ENCODE measurements at regions not wholly inside any gene's neighbourhood (a gene's known extent, or its start where the extent isn't known, plus 50 kb on each side); places are given as distances from the start of the nearest gene placed in this dataset.
A peak's percentile ranks its signal among the peaks of the same experiment; 100 is the strongest.

DNA sequence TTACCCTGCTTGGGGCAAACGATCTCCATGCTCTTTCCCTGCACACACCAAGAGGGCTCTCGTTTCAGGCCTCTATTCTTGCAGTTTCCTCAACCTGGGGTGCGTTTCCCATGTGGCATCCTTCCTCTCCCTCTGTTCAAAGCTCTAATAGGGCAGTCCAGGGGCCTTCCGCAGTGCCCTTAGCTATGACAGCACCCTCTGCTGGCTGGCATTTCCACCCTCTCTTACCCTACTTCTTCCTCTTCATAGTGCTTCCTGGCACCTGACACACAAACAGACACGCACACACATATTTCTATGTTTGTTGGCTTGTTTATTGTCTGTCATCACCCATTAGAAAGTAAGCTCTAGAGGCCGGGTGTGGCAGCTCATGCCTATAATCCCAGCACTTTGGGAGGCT is 294.0 kb downstream of the CLIC5 start:
- 90% methylated on average over 6 of the region's 6 CpGs for WGBS
- Histone ChIP-seq H3K36me3 (ENCODE audit: control insufficient read depth in 2 of 2, insufficient read depth in 2 of 2, low read length in 1 of 2) (no peaks in the 10 kb centered on the region), H3K27me3 (ENCODE audit: control insufficient read depth in 2 of 2, insufficient read depth in 1 of 2, low read length in 1 of 2) (no peaks in the 10 kb centered on the region), H3K9me3 (ENCODE audit: control insufficient read depth in 2 of 2, insufficient read depth in 1 of 2, low read length in 1 of 2) (no peaks in the 10 kb centered on the region), H3K4me3 (ENCODE audit: low read length in 2 of 2) (no peak overlapping the region), H3K4me1 (ENCODE audit: control insufficient read depth in 2 of 2, insufficient read depth in 2 of 2, low read length in 2 of 2) (no peaks in the 10 kb centered on the region), H3K27ac (ENCODE audit: low read depth in 1 of 2, low read length in 1 of 2) (no peak overlapping the region)
- no peak for DNase-seq (ENCODE audit: low read depth in 6 of 9, low spot score in 9 of 9)

DNA sequence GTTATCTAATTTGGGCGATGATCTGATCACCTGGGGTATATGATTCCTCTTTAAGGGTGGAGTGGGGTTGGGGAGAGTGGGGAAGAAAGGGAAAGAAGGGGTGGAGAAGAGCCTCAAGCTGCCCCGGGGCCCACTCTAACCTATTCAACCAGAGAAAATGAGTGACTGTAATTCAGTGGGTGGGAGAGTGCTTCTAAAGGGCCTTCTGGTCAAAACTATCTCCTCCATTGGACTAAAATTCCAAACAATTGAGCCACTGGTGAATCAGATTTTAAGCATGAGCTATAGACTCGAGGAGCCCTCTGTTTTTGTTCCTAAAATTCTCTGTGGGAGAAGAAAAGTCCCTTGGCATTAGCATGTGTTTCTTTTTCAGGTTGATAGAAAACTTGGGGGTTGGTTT is 296.8 kb downstream of the CLIC5 start:
- no peak overlapping the region for H3K4me3 ChIP-seq (ENCODE audit: low read length in 2 of 2)
- H3K4me1 ChIP-seq (ENCODE audit: control insufficient read depth in 2 of 2, insufficient read depth in 2 of 2, low read length in 2 of 2): peaks cover 0 to 9% of the 10 kb centered on the region in 2 donors
- no peaks in the 10 kb centered on the region for H3K36me3 ChIP-seq (ENCODE audit: control insufficient read depth in 2 of 2, insufficient read depth in 2 of 2, low read length in 1 of 2)
- no peak for DNase-seq (ENCODE audit: low read depth in 6 of 9, low spot score in 9 of 9)
- no peaks in the 10 kb centered on the region for H3K9me3 ChIP-seq (ENCODE audit: control insufficient read depth in 2 of 2, insufficient read depth in 1 of 2, low read length in 1 of 2)
- no peak overlapping the region for H3K27ac ChIP-seq (ENCODE audit: low read depth in 1 of 2, low read length in 1 of 2)
- no peaks in the 10 kb centered on the region for H3K27me3 ChIP-seq (ENCODE audit: control insufficient read depth in 2 of 2, insufficient read depth in 1 of 2, low read length in 1 of 2)
- 93% methylated on average over 3 of the region's 3 CpGs for WGBS

DNA sequence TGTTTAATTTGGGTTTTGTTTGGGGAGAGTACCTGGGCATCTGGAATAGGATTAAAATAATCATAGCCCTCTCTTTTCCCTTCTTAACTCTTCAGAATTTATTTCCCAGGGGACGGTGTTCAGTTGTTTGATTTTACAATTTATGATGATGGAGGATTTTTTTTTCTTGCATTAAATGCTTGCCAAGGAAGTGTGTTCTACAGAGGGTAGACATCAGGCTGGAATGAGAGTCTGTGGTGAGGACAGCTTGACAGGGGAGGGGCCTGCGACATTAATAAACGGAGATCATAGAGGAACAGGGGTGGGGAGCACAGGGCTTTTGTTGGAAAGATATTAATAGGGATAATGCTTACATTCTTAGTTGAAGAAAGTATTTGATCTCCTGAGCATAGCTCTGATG is 297.5 kb downstream of the CLIC5 start:
- H3K4me3 ChIP-seq (ENCODE audit: low read length in 2 of 2): no peak overlapping the region
- H3K36me3 ChIP-seq (ENCODE audit: control insufficient read depth in 2 of 2, insufficient read depth in 2 of 2, low read length in 1 of 2): no peaks in the 10 kb centered on the region
- no peak overlapping the region for H3K27ac ChIP-seq (ENCODE audit: low read depth in 1 of 2, low read length in 1 of 2)
- no peaks in the 10 kb centered on the region for H3K9me3 ChIP-seq (ENCODE audit: control insufficient read depth in 2 of 2, insufficient read depth in 1 of 2, low read length in 1 of 2)
- 97% methylated on average over 3 of the region's 3 CpGs for WGBS
- no peaks in the 10 kb centered on the region for H3K27me3 ChIP-seq (ENCODE audit: control insufficient read depth in 2 of 2, insufficient read depth in 1 of 2, low read length in 1 of 2)
- peaks cover 0 to 9% of the 10 kb centered on the region in 2 donors for H3K4me1 ChIP-seq (ENCODE audit: control insufficient read depth in 2 of 2, insufficient read depth in 2 of 2, low read length in 2 of 2)
- no peak for DNase-seq (ENCODE audit: low read depth in 6 of 9, low spot score in 9 of 9)

DNA sequence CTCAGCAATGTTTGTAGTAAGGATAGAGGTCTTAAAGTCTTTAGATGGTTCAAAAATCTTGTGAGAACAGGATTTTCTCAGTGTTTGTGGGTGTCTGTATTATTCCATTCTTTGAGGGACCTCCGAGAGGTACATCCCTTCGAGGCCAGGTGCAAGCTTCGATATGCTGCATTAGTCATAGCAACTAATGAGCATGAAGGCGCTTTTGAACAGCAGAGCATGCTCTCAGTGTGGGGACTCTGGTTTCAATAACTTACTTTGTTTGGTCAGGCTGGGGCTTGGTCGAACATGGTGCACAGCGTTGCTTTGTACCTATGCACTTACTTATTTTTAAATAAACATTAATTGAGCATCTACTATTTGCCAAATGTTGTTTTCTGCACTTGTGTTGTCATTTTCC is 297.9 kb downstream of the CLIC5 start:
- Histone ChIP-seq H3K4me1 (ENCODE audit: control insufficient read depth in 2 of 2, insufficient read depth in 2 of 2, low read length in 2 of 2) (peaks cover 0 to 9% of the 10 kb centered on the region in 2 donors), H3K27me3 (ENCODE audit: control insufficient read depth in 2 of 2, insufficient read depth in 1 of 2, low read length in 1 of 2) (no peaks in the 10 kb centered on the region), H3K27ac (ENCODE audit: low read depth in 1 of 2, low read length in 1 of 2) (no peak overlapping the region), H3K9me3 (ENCODE audit: control insufficient read depth in 2 of 2, insufficient read depth in 1 of 2, low read length in 1 of 2) (no peaks in the 10 kb centered on the region), H3K4me3 (ENCODE audit: low read length in 2 of 2) (no peak overlapping the region), H3K36me3 (ENCODE audit: control insufficient read depth in 2 of 2, insufficient read depth in 2 of 2, low read length in 1 of 2) (no peaks in the 10 kb centered on the region)
- 98% methylated on average over 6 of the region's 6 CpGs for WGBS
- DNase-seq (ENCODE audit: low read depth in 6 of 9, low spot score in 9 of 9): no peak

DNA sequence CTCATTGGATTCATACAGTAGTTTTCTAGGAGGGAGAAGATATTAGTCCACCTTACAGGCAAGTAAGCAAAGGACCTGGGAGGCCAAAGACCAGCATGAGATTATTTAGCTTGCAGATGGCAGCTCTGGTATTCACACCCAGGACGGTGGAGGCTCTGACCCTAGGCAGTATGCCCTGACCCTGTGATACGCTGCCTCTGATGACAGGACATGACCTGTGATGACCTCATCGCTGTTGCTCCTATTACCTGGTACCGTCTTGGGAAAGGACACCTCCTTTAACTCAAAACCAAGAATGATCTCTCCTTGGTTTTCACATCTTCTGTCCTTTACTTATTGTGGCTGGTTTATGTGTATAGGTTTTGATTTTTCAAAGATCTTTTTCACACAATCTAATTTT is 298.6 kb downstream of the CLIC5 start:
- H3K27me3 ChIP-seq (ENCODE audit: control insufficient read depth in 2 of 2, insufficient read depth in 1 of 2, low read length in 1 of 2): no peaks in the 10 kb centered on the region
- no peak overlapping the region for H3K27ac ChIP-seq (ENCODE audit: low read depth in 1 of 2, low read length in 1 of 2)
- no peaks in the 10 kb centered on the region for H3K36me3 ChIP-seq (ENCODE audit: control insufficient read depth in 2 of 2, insufficient read depth in 2 of 2, low read length in 1 of 2)
- H3K4me1 ChIP-seq (ENCODE audit: control insufficient read depth in 2 of 2, insufficient read depth in 2 of 2, low read length in 2 of 2): peaks cover 0 to 9% of the 10 kb centered on the region in 2 donors
- no peak for DNase-seq (ENCODE audit: low read depth in 6 of 9, low spot score in 9 of 9)
- WGBS: 97% methylated on average over 4 of the region's 4 CpGs
- H3K9me3 ChIP-seq (ENCODE audit: control insufficient read depth in 2 of 2, insufficient read depth in 1 of 2, low read length in 1 of 2): no peaks in the 10 kb centered on the region
- no peak overlapping the region for H3K4me3 ChIP-seq (ENCODE audit: low read length in 2 of 2)

DNA sequence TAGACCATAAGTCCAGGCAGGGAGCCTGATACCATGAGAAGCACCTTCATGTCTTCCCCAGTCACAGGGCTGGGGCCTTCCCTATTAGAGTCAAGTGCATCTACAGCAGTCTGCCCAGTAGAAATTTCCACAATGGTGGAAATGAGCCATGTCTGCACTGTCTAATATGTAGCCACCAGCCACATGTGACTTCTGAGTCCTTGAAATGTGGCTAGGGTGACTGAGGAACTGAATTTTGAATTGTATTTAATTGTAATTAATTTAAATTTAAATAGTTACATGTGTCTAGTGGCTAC is 300.2 kb downstream of the CLIC5 start:
- no peak overlapping the region for H3K27ac ChIP-seq (ENCODE audit: low read depth in 1 of 2, low read length in 1 of 2)
- peaks cover 0 to 9% of the 10 kb centered on the region in 2 donors for H3K4me1 ChIP-seq (ENCODE audit: control insufficient read depth in 2 of 2, insufficient read depth in 2 of 2, low read length in 2 of 2)
- H3K9me3 ChIP-seq (ENCODE audit: control insufficient read depth in 2 of 2, insufficient read depth in 1 of 2, low read length in 1 of 2): no peaks in the 10 kb centered on the region
- H3K36me3 ChIP-seq (ENCODE audit: control insufficient read depth in 2 of 2, insufficient read depth in 2 of 2, low read length in 1 of 2): no peaks in the 10 kb centered on the region
- H3K27me3 ChIP-seq (ENCODE audit: control insufficient read depth in 2 of 2, insufficient read depth in 1 of 2, low read length in 1 of 2): no peaks in the 10 kb centered on the region
- no peak overlapping the region for H3K4me3 ChIP-seq (ENCODE audit: low read length in 2 of 2)
- no peak for DNase-seq (ENCODE audit: low read depth in 6 of 9, low spot score in 9 of 9)

DNA sequence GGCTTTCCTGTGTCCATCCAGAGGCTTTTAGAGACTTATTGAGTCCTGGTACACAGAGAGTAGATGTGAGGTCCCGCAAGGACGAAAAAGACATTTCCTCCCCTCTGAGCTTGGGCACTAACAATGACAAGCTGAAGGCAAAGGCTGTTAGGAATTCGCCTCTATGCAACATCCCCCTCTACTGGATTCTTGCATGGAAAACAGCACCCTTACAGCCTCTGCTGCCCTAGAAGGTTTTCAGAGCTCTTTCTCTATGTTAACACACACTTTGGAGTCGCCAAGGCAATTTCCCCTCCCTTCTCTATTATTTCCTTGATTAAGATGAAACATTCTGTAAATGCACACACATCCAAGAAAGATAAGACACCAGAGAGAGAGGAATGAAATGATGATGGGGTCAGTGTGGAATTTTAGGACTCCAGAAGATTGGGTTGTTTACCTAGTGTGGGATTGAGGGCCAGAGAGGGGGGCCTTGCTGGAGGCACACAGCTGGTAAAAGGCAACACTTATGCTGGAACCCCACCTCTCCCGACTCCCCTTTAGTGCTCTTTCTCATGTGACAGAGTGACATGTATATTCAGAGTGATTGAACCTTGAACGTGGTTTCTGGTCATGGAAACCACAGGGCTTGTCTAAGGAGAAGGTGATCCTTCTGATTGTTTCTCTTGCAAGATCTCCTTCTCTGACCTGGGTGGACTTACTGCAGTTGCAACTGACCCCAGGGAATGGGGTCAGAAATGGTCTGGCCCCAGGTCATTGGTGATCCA is 300.7 kb downstream of the CLIC5 start:
- DNase-seq (ENCODE audit: low read depth in 6 of 9, low spot score in 9 of 9): peak; percentile 32 to 88 (median 56)
- no peaks in the 10 kb centered on the region for H3K27me3 ChIP-seq (ENCODE audit: control insufficient read depth in 2 of 2, insufficient read depth in 1 of 2, low read length in 1 of 2)
- peaks cover 0 to 9% of the 10 kb centered on the region in 2 donors for H3K4me1 ChIP-seq (ENCODE audit: control insufficient read depth in 2 of 2, insufficient read depth in 2 of 2, low read length in 2 of 2)
- H3K9me3 ChIP-seq (ENCODE audit: control insufficient read depth in 2 of 2, insufficient read depth in 1 of 2, low read length in 1 of 2): no peaks in the 10 kb centered on the region
- H3K36me3 ChIP-seq (ENCODE audit: control insufficient read depth in 2 of 2, insufficient read depth in 2 of 2, low read length in 1 of 2): no peaks in the 10 kb centered on the region
- H3K27ac ChIP-seq (ENCODE audit: low read depth in 1 of 2, low read length in 1 of 2): no peak overlapping the region
- 12% methylated on average over 6 of the region's 6 CpGs for WGBS
- H3K4me3 ChIP-seq (ENCODE audit: low read length in 2 of 2): no peak overlapping the region

DNA sequence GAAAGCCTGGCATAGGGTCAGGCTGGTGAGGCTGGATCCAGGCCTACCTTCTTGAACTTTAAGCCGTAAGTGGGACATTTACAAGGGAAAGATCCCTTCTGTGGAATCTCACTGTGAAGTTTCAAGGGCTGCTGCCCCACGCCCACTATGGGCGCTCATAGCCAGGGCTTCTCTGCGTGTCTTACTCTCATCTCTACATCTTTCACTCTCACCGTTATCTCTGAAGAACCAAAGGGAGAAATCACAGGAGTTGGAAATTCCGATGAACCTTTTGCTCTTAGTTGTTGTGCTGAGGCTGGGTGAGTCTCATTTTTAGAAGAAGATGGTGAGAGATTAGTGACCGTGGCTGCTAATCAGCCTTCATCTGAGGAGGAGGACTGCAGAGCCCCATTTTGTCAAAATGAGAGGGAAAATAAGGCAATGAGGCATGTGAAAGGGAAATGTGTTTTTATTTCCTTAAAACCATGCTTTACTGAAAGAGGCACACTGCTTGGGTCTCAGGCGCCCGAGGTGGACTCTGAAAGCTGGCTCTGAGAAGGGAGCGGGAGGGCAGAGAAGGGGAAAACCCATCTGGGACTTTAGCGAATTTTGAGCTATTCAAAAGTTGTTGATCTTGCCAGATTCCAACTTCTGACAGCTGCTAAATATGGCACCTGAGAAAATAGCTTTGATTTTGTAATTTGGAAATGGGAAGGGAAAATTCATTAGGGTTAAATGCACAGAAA is 301.5 kb downstream of the CLIC5 start:
- H3K9me3 ChIP-seq (ENCODE audit: control insufficient read depth in 2 of 2, insufficient read depth in 1 of 2, low read length in 1 of 2): no peaks in the 10 kb centered on the region
- peaks cover 0 to 9% of the 10 kb centered on the region in 2 donors for H3K4me1 ChIP-seq (ENCODE audit: control insufficient read depth in 2 of 2, insufficient read depth in 2 of 2, low read length in 2 of 2)
- no peaks in the 10 kb centered on the region for H3K36me3 ChIP-seq (ENCODE audit: control insufficient read depth in 2 of 2, insufficient read depth in 2 of 2, low read length in 1 of 2)
- no peak for DNase-seq (ENCODE audit: low read depth in 6 of 9, low spot score in 9 of 9)
- H3K27me3 ChIP-seq (ENCODE audit: control insufficient read depth in 2 of 2, insufficient read depth in 1 of 2, low read length in 1 of 2): no peaks in the 10 kb centered on the region
- H3K4me3 ChIP-seq (ENCODE audit: low read length in 2 of 2): no peak overlapping the region
- WGBS: 86% methylated on average over 11 of the region's 11 CpGs
- no peak overlapping the region for H3K27ac ChIP-seq (ENCODE audit: low read depth in 1 of 2, low read length in 1 of 2)

Measured in thymus (tissue), 11 donors.